ENCODE measurements at regions not wholly inside any gene's neighbourhood (a gene's known extent, or its start where the extent isn't known, plus 50 kb on each side); places are given as distances from the start of the nearest gene placed in this dataset.

- BruUV-seq (replicated peaks): no TSS peak
- H3K36me3 ChIP-seq (ENCODE audit: control insufficient read depth, insufficient read depth, low read length): no peaks in the 10 kb centered on the region
- no peak overlapping the region for H2AFZ ChIP-seq (ENCODE audit: low read depth, low read length)
- H3K27ac ChIP-seq (ENCODE audit: extremely low read depth, low read depth, low read length): no peak overlapping the region
- intact Hi-C loops (cut with micrococcal nuclease): no loop called here
- TF ChIP-seq MAFK (IDR thresholded peaks at IDR 0.05; ENCODE audit: low read length) (peak; percentile 59), MAFF (IDR thresholded peaks at IDR 0.05; ENCODE audit: low read length) (peak; percentile 59), POLR3G (IDR thresholded peaks at IDR 0.05; ENCODE audit: extremely low read depth, insufficient read length, insufficient replicate concordance) (no peak), ZNF316 (IDR thresholded peaks at IDR 0.05) (peak; percentile 58), ZNF140 (CRISPR knock-in tag; IDR thresholded peaks at IDR 0.05) (no peak), CTCF (IDR thresholded peaks at IDR 0.05 in 2 of 3, conservative IDR thresholded peaks at IDR 0.05 in 1 of 3; ENCODE audit: insufficient read depth in 2 of 3, low read depth in 1 of 3, low read length in 3 of 3) (no peak), C11orf30 (IDR thresholded peaks at IDR 0.05; ENCODE audit: low read depth) (peak; percentile 30; the same call in 1 of the 2 replicates), MAFG (tag; conservative IDR thresholded peaks at IDR 0.05) (peak; percentile 32)
- in situ Hi-C loops (cut with MboI): no loop called here
- DNase-seq (ENCODE audit: extremely low read depth in 1 of 4, low spot score in 3 of 4): no peak
- peaks cover 0 to 22% of the 10 kb centered on the region in 2 experiments; a peak in 3 of 5 replicates for H3K27me3 ChIP-seq (ENCODE audit: control insufficient read depth in 2 of 2, insufficient read depth in 2 of 2, low read length in 2 of 2)
- H3K9ac ChIP-seq (ENCODE audit: insufficient read depth in 1 of 2, low read depth in 2 of 2, low read length in 2 of 2): no peak overlapping the region
- no peaks in the 10 kb centered on the region for H3K9me3 ChIP-seq (replicated peaks; ENCODE audit: control insufficient read depth, insufficient read depth, low read depth, low read length)
- ChIA-PET POLR2A (interaction anchor here (0.6 kb wide), 1 partner anchor 8 kb away, joined by 3 read pairs; no protein-coding TSS in a partner anchor), CTCF (ENCODE audit: low intra/inter-chr PET ratio) (no interaction called here)
- FAIRE-seq: no peak
- no peaks in the 10 kb centered on the region for H3K9me1 ChIP-seq (ENCODE audit: control insufficient read depth, insufficient read depth, low read length)
- no peak overlapping the region for H3K4me2 ChIP-seq (ENCODE audit: insufficient read depth, low read length)
- no peak overlapping the region for H3K4me3 ChIP-seq
- no peak for ATAC-seq
- WGBS (ENCODE audit: insufficient coverage, low coverage, missing lambda C conversion rate): 0% methylated on average over 3 of the region's 3 CpGs
- H4K20me1 ChIP-seq (replicated peaks; ENCODE audit: control insufficient read depth, insufficient read depth, low read length): no peaks in the 10 kb centered on the region
- H3K4me1 ChIP-seq (replicated peaks in 1 of 2; ENCODE audit: control insufficient read depth in 2 of 2, insufficient read depth in 2 of 2, low read length in 2 of 2): no peaks in the 10 kb centered on the region
- no peaks in the 10 kb centered on the region for H3K79me2 ChIP-seq (ENCODE audit: control insufficient read depth, insufficient read depth, low read length)
Observed at GRCh38 chr2:129775952-129776653, 203.4 kb upstream of the RAB6C start.
